ES-I3 (cell line): ENCODE measurements at regions not wholly inside any gene's neighbourhood (a gene's known extent, or its start where the extent isn't known, plus 50 kb on each side); places are given as distances from the start of the nearest gene placed in this dataset.
"Not testable (repeated sequence)": the region's sequence is repeated elsewhere in the genome, so short reads cannot be mapped to it uniquely, and the experiment has no call there.

Source experiments
- H3K36me3 ChIP-seq: 2 replicates; pipeline ENCODE4 v1.6.1; 2013; ENCODE audit warnings: mild to moderate bottlenecking, low read length, control low read depth, moderate library complexity; ENCODE audit not compliant: insufficient read depth
- H3K4me1 ChIP-seq: 2 replicates; pipeline ENCODE4 v1.6.1; 2013; ENCODE audit warnings: mild to moderate bottlenecking, control low read depth, low read length; ENCODE audit not compliant: insufficient read depth
- H3K9ac ChIP-seq: 2 replicates; pipeline ENCODE4 v1.6.1; 2013; ENCODE audit warnings: low read depth, mild to moderate bottlenecking, low read length, moderate library complexity
- H3K9me3 ChIP-seq: 2 replicates; pipeline ENCODE4 v1.6.1; 2013; ENCODE audit warnings: mild to moderate bottlenecking, low read length, moderate library complexity; ENCODE audit not compliant: control insufficient read depth, insufficient read depth

GRCh38 chr9:103530934-103531333 is 535.8 kb downstream of the CYLC2 start:
- H3K9me3 ChIP-seq, result no peaks in the 10 kb centered on the region
- H3K4me1 ChIP-seq, result no peaks in the 10 kb centered on the region
- H3K9ac ChIP-seq, result no peak overlapping the region
- H3K36me3 ChIP-seq, result no peaks in the 10 kb centered on the region

GRCh38 chr9:103533318-103533717 is 538.2 kb downstream of the CYLC2 start:
- no peak overlapping the region for H3K9ac ChIP-seq
- H3K4me1 ChIP-seq, result no peaks in the 10 kb centered on the region

GRCh38 chr9:103537426-103537825 is 542.3 kb downstream of the CYLC2 start:
- Histone ChIP-seq H3K36me3 (no peaks in the 10 kb centered on the region), H3K9ac (no peak overlapping the region), H3K4me1 (no peaks in the 10 kb centered on the region), H3K9me3 (no peaks in the 10 kb centered on the region)

More at GRCh38 chr9:103533318-103533717, 538.2 kb downstream of the CYLC2 start:
- no peaks in the 10 kb centered on the region for H3K36me3 ChIP-seq
- no peaks in the 10 kb centered on the region for H3K9me3 ChIP-seq

- Histone ChIP-seq H3K9ac (no peak overlapping the region), H3K9me3 (no peaks in the 10 kb centered on the region), H3K4me1 (no peaks in the 10 kb centered on the region), H3K36me3 (no peaks in the 10 kb centered on the region)
Observed at GRCh38 chr9:103545260-103545659, 548.8 kb upstream of the SMC2 start.

DNA sequence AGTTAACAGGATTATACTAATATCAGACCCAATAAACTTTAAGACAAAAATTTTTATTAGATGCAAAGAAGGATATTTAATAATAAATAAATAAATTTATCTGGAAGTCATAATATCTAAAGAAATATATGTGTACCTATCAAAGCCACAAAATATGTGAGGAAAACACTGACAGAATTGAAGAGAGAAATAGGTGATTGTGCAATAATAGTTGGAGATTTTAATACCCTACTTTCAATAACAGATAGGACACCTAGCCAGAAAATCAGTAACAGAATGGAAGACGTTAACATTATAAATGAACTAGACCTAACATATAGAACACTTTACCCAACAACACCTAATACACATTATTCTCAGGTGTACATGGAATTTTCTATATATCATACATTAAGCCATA is 541.4 kb upstream of the SMC2 start:
- no peaks in the 10 kb centered on the region for H3K9me3 ChIP-seq
- H3K9ac ChIP-seq, result no peak overlapping the region
- no peaks in the 10 kb centered on the region for H3K4me1 ChIP-seq
- no peaks in the 10 kb centered on the region for H3K36me3 ChIP-seq

DNA sequence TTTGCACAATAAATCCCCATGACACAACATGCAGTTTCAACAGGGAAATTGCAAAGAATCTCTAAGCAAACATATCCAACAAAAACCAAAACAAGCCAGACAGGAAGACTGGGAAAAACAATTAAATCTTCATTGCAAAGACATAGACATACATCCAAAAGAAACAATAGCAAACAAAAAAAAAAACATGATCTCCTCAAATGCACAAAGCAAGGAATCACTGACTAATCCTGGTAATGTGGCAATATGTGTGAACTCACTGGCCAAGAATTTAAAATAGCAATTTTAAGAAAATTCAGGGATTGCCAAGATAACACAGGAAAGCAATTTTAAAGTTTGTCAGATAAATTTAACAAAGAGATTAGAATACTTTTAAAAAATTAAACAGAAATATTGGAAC is 520.1 kb upstream of the SMC2 start:
- no peak overlapping the region for H3K9ac ChIP-seq
- H3K36me3 ChIP-seq, result no peaks in the 10 kb centered on the region
- H3K4me1 ChIP-seq, result no peaks in the 10 kb centered on the region
- H3K9me3 ChIP-seq, result no peaks in the 10 kb centered on the region

DNA sequence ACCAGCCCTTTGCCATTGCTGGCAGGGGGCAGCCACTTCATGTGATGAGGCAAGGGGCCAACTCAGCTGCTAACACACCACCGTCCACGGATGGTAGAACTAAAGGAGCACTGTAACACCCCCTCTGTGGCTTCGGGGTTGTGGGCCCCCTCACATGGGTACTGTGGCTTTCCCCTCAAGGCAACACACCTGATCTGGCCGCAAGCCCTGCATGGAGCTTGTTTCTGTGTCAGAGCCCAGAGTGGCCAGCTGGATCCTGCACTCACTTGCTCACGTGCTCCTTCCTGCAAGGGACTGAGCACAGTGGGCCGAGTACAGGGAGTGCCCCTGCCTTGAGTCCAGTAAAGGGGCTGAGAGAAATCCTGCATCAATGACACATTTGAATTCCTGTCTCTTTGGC is 507.4 kb upstream of the SMC2 start:
- H3K9ac ChIP-seq, result no peak overlapping the region
- H3K9me3 ChIP-seq, result no peaks in the 10 kb centered on the region
- H3K36me3 ChIP-seq, result no peaks in the 10 kb centered on the region
- H3K4me1 ChIP-seq, result no peaks in the 10 kb centered on the region

GRCh38 chr9:103601287-103601686 is 492.8 kb upstream of the SMC2 start:
- Histone ChIP-seq H3K4me1 (no peaks in the 10 kb centered on the region), H3K9me3 (no peaks in the 10 kb centered on the region), H3K9ac (no peak overlapping the region), H3K36me3 (no peaks in the 10 kb centered on the region)

GRCh38 chr9:103611950-103612349 is 482.2 kb upstream of the SMC2 start:
- H3K36me3 ChIP-seq, H3K9me3 ChIP-seq, H3K4me1 ChIP-seq, H3K9ac ChIP-seq: not testable (repeated sequence)

DNA sequence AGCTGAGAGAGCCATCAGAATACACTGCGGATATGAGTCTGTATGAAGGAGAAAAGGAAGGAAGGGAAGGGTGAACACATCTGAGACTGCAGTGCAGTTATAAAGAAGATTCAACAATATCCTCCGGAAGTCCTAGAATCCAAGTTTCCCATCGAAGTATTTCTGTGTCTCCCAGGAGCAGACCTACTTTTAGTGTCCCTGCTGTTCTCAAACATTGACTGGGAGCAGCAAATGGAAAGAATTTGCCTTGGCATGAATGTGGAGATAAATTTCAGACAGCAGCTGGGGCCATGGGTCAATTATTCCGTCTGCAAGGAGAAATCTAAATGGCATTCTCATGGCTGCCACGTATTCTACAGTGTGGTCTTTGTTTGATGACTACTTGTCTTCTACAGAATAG is 478.1 kb upstream of the SMC2 start:
- Histone ChIP-seq H3K9ac (no peak overlapping the region), H3K4me1 (no peaks in the 10 kb centered on the region), H3K36me3 (no peaks in the 10 kb centered on the region), H3K9me3 (0 out of 2 replicates have a peak, but pooled peaks cover 2% of the 10 kb centered on the region)

- no peaks in the 10 kb centered on the region for H3K36me3 ChIP-seq
- 0 out of 2 replicates have a peak, but pooled peaks cover 2% of the 10 kb centered on the region for H3K9me3 ChIP-seq
- H3K9ac ChIP-seq, result no peak overlapping the region
- no peaks in the 10 kb centered on the region for H3K4me1 ChIP-seq
Observed at GRCh38 chr9:103617046-103617445, 477.1 kb upstream of the SMC2 start.

GRCh38 chr9:103625161-103625804 is 468.8 kb upstream of the SMC2 start:
- no peaks in the 10 kb centered on the region for H3K9me3 ChIP-seq
- H3K9ac ChIP-seq, result no peak overlapping the region
- H3K36me3 ChIP-seq, result no peaks in the 10 kb centered on the region
- no peaks in the 10 kb centered on the region for H3K4me1 ChIP-seq

DNA sequence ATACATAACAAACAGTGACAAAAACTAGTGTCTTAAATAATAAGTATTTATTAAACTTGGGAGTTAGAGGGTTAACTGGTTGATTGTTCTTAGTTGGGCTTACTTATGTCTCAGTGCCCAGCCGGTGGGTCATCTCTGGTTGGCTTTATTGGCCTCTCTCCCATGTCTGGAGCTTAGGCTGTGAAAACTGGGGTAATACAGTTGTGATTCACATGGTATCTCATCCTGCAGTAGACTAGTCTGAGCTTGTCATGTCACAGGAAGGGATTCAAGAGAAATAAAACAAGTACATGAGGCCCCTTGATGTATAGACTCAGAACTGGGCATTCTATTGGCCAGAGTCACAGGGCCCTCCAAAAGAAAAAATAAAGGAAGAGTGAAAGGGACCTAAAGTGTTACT is 466.4 kb upstream of the SMC2 start:
- H3K9me3 ChIP-seq, result no peaks in the 10 kb centered on the region
- no peaks in the 10 kb centered on the region for H3K36me3 ChIP-seq
- H3K9ac ChIP-seq, result no peak overlapping the region
- no peaks in the 10 kb centered on the region for H3K4me1 ChIP-seq

- Histone ChIP-seq H3K36me3 (no peaks in the 10 kb centered on the region), H3K4me1 (no peaks in the 10 kb centered on the region), H3K9me3 (no peaks in the 10 kb centered on the region), H3K9ac (no peak overlapping the region)
Observed at GRCh38 chr9:103649086-103649485, 445.0 kb upstream of the SMC2 start.

GRCh38 chr9:103658156-103658555 is 436.0 kb upstream of the SMC2 start:
- no peak overlapping the region for H3K9ac ChIP-seq
- no peaks in the 10 kb centered on the region for H3K36me3 ChIP-seq
- H3K4me1 ChIP-seq, result no peaks in the 10 kb centered on the region
- H3K9me3 ChIP-seq, result peaks cover 3% of the 10 kb centered on the region; the same call in 1 of the 2 replicates

- Histone ChIP-seq H3K9me3 (peaks cover 3% of the 10 kb centered on the region; the same call in 1 of the 2 replicates), H3K36me3 (no peaks in the 10 kb centered on the region), H3K9ac (no peak overlapping the region), H3K4me1 (no peaks in the 10 kb centered on the region)
Observed at GRCh38 chr9:103660830-103661229, 433.3 kb upstream of the SMC2 start.
